Common myeloid progenitor, CD34-positive (primary cell): ENCODE measurements at regions not wholly inside any gene's neighbourhood (a gene's known extent, or its start where the extent isn't known, plus 50 kb on each side); places are given as distances from the start of the nearest gene placed in this dataset.

Source experiments
- CTCF ChIA-PET: fragments of 350-600 bp; sonication (Branson Sonifier 250); formaldehyde crosslinking; loops from one replicate; lab custom pipeline; 2021; ENCODE audit warnings: antibody characterized with exemption; lab: Charles Lee
- POLR2A ChIA-PET: fragments of 350-600 bp; sonication (Branson Sonifier 250); formaldehyde crosslinking; loops from one replicate; lab custom pipeline; 2021; ENCODE audit warnings: antibody characterized with exemption; lab: Charles Lee
- DNase-seq, 3 donors: peaks; one replicate each; pipeline versions ENCODE4 v3.0.0 to v3.0.0-alpha.2; 2013
- H3K27ac ChIP-seq, 2 experiments: 1 replicate in 1 of 2; 2 replicates in 1 of 2; pipeline ENCODE4 v1.7.0; 2013; ENCODE audit warnings: inconsistent platforms in 2 of 2, low read length in 2 of 2, mild to moderate bottlenecking in 2 of 2, low read depth in 1 of 2, moderate library complexity in 1 of 2; ENCODE audit not compliant: severe bottlenecking in 2 of 2, insufficient read depth in 1 of 2, poor library complexity in 1 of 2
- H3K27me3 ChIP-seq, 5 experiments: replicated peaks in 2 of 5; 1 replicate in 3 of 5; 2 replicates in 2 of 5; pipeline versions ENCODE4 v1.6.1 to v1.7.0; 2013; ENCODE audit warnings: low read length in 4 of 5, mild to moderate bottlenecking in 2 of 5, moderate library complexity in 2 of 5, inconsistent platforms in 1 of 5; ENCODE audit not compliant: insufficient read depth in 5 of 5, control insufficient read depth in 4 of 5
- H3K36me3 ChIP-seq, 4 experiments: 1 replicate in 2 of 4; 2 replicates in 2 of 4; pipeline versions ENCODE4 v1.6.1 to v1.7.0; 2013; ENCODE audit warnings: low read length in 3 of 4, control low read depth in 1 of 4, mild to moderate bottlenecking in 1 of 4; ENCODE audit not compliant: control insufficient read depth in 4 of 4, insufficient read depth in 4 of 4
- H3K4me1 ChIP-seq, 4 experiments: 1 replicate in 3 of 4; 2 replicates in 1 of 4; pipeline versions ENCODE4 v1.6.1 to v1.7.1; 2013; ENCODE audit warnings: low read length in 3 of 4, mild to moderate bottlenecking in 3 of 4, control low read depth in 1 of 4, inconsistent platforms in 1 of 4, moderate library complexity in 1 of 4; ENCODE audit not compliant: control insufficient read depth in 4 of 4, insufficient read depth in 4 of 4; ENCODE audit errors: control extremely low read depth in 1 of 4
- H3K4me3 ChIP-seq, 7 experiments: 1 replicate in 4 of 7; 2 replicates in 3 of 7; pipeline versions ENCODE4 v1.5.1 to v1.7.0; 2013; ENCODE audit warnings: mild to moderate bottlenecking in 7 of 7, low read length in 6 of 7, moderate library complexity in 6 of 7, inconsistent platforms in 2 of 7, low read depth in 2 of 7, control low read depth in 1 of 7; ENCODE audit not compliant: insufficient read depth in 4 of 7, control insufficient read depth in 1 of 7; ENCODE audit errors: extremely low read depth in 1 of 7
- H3K9me3 ChIP-seq, 5 experiments: 1 replicate in 4 of 5; 2 replicates in 1 of 5; pipeline versions ENCODE4 v1.6.1 to v1.7.1; 2013; ENCODE audit warnings: low read length in 4 of 5, mild to moderate bottlenecking in 2 of 5, inconsistent platforms in 1 of 5, low read depth in 1 of 5, moderate library complexity in 1 of 5; ENCODE audit not compliant: control insufficient read depth in 4 of 5, insufficient read depth in 2 of 5; ENCODE audit errors: control extremely low read depth in 1 of 5
- WGBS: methylation state at CpG from one replicate; pipeline ENCODE4 v1.1.5; 2013; ENCODE audit not compliant: insufficient coverage; 5-methylcytosine and 5-hydroxymethylcytosine counted together

- DNase-seq = no peak
- Histone ChIP-seq H3K4me1 (no peaks in the 10 kb centered on the region), H3K27ac (no peak overlapping the region), H3K27me3 (peaks cover 0 to 7% (median 2%) of the 10 kb centered on the region in 5 experiments), H3K36me3 (no peaks in the 10 kb centered on the region), H3K4me3 (no peak overlapping the region), H3K9me3 (peaks cover 0 to 3% (median 0%) of the 10 kb centered on the region in 5 experiments)
- WGBS = 13% methylated on average over 2 of the region's 3 CpGs
- CTCF ChIA-PET = no interaction called here
- POLR2A ChIA-PET = no interaction called here
These were observed 118.0 kb downstream of the TBX5 start for GRCh38 chr12:114287821-114288525.

GRCh38 chr12:114286145-114286544 lies 119.8 kb downstream of the TBX5 start:
- ChIA-PET CTCF (no interaction called here), POLR2A (no interaction called here)
- no peaks in the 10 kb centered on the region for H3K4me1 ChIP-seq
- no peaks in the 10 kb centered on the region for H3K9me3 ChIP-seq
- H3K36me3 ChIP-seq = no peaks in the 10 kb centered on the region
- H3K27me3 ChIP-seq = peaks cover 0 to 7% (median 2%) of the 10 kb centered on the region in 5 experiments
- WGBS = 83% methylated on average over 2 of the region's 2 CpGs
- no peak overlapping the region for H3K4me3 ChIP-seq
- DNase-seq = no peak
- H3K27ac ChIP-seq = no peak overlapping the region

GRCh38 chr12:114285554-114285953 lies 120.4 kb downstream of the TBX5 start:
- Histone ChIP-seq H3K36me3 (no peaks in the 10 kb centered on the region), H3K4me1 (no peaks in the 10 kb centered on the region), H3K27me3 (peaks cover 0 to 7% (median 2%) of the 10 kb centered on the region in 5 experiments), H3K4me3 (no peak overlapping the region), H3K27ac (no peak overlapping the region), H3K9me3 (no peaks in the 10 kb centered on the region)
- POLR2A ChIA-PET = no interaction called here
- whole genome bisulfite sequencing = no CpG with 5 or more reads among the region's 1 CpG
- DNase-seq = no peak
- CTCF ChIA-PET = no interaction called here

GRCh38 chr12:114284041-114284440 lies 121.9 kb downstream of the TBX5 start:
- no peaks in the 10 kb centered on the region for H3K9me3 ChIP-seq
- POLR2A ChIA-PET = no interaction called here
- no peak overlapping the region for H3K4me3 ChIP-seq
- no peak overlapping the region for H3K27ac ChIP-seq
- H3K36me3 ChIP-seq = no peaks in the 10 kb centered on the region
- no peak for DNase-seq
- CTCF ChIA-PET = no interaction called here
- WGBS = no CpG with 5 or more reads among the region's 4 CpGs
- H3K4me1 ChIP-seq = no peaks in the 10 kb centered on the region
- H3K27me3 ChIP-seq = peaks cover 0 to 7% (median 2%) of the 10 kb centered on the region in 5 experiments

- peaks cover 0 to 2% (median 0%) of the 10 kb centered on the region in 5 experiments for H3K9me3 ChIP-seq
- H3K36me3 ChIP-seq = no peaks in the 10 kb centered on the region
- ChIA-PET CTCF (no interaction called here), POLR2A (no interaction called here)
- peaks cover 0 to 7% (median 4%) of the 10 kb centered on the region in 5 experiments for H3K27me3 ChIP-seq
- H3K4me1 ChIP-seq = no peaks in the 10 kb centered on the region
- 46% methylated on average over 2 of the region's 3 CpGs for WGBS
- H3K4me3 ChIP-seq = no peak overlapping the region
- H3K27ac ChIP-seq = no peak overlapping the region
- DNase-seq = no peak
These were observed 129.8 kb downstream of the TBX5 start for GRCh38 chr12:114275932-114276785.

GRCh38 chr12:114275086-114275485 lies 130.9 kb downstream of the TBX5 start:
- CTCF ChIA-PET = no interaction called here

GRCh38 chr12:114274131-114274530 lies 131.8 kb downstream of the TBX5 start:
- no peak overlapping the region for H3K27ac ChIP-seq
- peaks cover 0 to 2% (median 0%) of the 10 kb centered on the region in 5 experiments for H3K9me3 ChIP-seq
- no peaks in the 10 kb centered on the region for H3K36me3 ChIP-seq
- ChIA-PET CTCF (no interaction called here), POLR2A (no interaction called here)
- H3K4me3 ChIP-seq = no peak overlapping the region
- no CpG with 5 or more reads among the region's 1 CpG for WGBS
- peaks cover 0 to 7% (median 5%) of the 10 kb centered on the region in 5 experiments for H3K27me3 ChIP-seq
- no peaks in the 10 kb centered on the region for H3K4me1 ChIP-seq
- no peak for DNase-seq

More at GRCh38 chr12:114275086-114275485, 130.9 kb downstream of the TBX5 start:
- H3K27ac ChIP-seq = no peak overlapping the region
- H3K27me3 ChIP-seq = peaks cover 0 to 7% (median 4%) of the 10 kb centered on the region in 5 experiments
- peaks cover 0 to 2% (median 0%) of the 10 kb centered on the region in 5 experiments for H3K9me3 ChIP-seq
- 80% methylated on average over 4 of the region's 4 CpGs for WGBS
- H3K4me1 ChIP-seq = no peaks in the 10 kb centered on the region
- H3K4me3 ChIP-seq = no peak overlapping the region
- no peaks in the 10 kb centered on the region for H3K36me3 ChIP-seq
- no peak for DNase-seq
- POLR2A ChIA-PET = no interaction called here
